ENCODE measurements at regions not wholly inside any gene's neighbourhood (a gene's known extent, or its start where the extent isn't known, plus 50 kb on each side); places are given as distances from the start of the nearest gene placed in this dataset.

DNA sequence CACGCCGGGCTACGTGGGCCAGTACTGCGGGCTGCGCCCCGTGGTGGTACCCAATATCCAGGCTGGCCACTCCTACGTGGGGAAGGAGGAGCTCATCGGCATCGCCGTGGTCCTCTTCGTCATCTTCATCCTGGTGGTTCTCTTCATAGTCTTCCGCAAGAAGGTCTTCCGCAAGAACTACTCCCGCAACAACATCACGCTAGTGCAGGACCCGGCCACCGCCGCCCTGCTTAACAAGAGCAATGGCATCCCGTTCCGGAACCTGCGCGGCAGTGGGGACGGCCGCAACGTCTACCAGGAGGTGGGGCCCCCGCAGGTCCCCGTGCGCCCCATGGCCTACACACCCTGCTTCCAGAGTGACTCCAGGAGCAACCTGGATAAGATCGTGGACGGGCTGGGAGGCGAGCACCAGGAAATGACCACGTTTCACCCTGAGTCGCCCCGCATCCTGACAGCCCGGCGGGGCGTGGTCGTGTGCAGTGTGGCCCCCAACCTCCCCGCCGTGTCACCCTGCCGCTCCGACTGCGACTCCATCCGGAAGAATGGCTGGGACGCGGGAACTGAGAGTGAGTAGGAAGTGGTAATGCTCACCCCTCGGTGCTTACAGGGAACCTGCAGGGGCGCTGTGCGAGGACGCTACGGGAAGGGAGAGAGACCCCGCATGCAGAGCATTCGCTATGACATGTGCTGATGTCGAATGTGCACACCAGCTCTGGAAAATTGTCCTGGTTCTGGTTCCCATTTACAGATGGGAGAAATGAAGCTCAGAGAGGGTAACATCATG is 86.4 kb upstream of the MTNR1B start:
- FAIRE-seq = no peak

GRCh38 chr11:92885600-92885999 is 83.9 kb upstream of the MTNR1B start:
- no peak for FAIRE-seq

GRCh38 chr11:92886243-92886905 is 83.1 kb upstream of the MTNR1B start:
- FAIRE-seq = no peak

- no peak for FAIRE-seq
Measured at GRCh38 chr11:92888696-92889095, 80.8 kb upstream of the MTNR1B start.

DNA sequence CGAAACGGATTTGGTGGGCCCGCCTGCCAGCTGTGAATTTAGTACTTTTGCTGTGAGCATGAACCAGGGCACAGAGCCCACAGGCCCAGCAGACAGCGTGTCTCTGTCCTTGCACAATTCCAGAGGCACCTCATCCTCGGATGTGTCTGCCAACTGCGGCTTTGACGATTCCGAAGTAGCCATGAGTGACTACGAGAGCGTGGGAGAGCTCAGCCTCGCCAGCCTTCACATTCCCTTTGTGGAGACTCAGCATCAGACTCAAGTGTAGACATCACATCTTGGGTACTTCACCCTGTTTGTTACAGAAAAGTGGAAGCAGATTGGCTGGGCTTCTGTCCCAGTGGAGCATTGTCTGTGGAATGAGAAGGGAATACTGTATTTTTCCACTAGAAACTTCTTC is 78.6 kb upstream of the MTNR1B start:
- no peak for FAIRE-seq

DNA sequence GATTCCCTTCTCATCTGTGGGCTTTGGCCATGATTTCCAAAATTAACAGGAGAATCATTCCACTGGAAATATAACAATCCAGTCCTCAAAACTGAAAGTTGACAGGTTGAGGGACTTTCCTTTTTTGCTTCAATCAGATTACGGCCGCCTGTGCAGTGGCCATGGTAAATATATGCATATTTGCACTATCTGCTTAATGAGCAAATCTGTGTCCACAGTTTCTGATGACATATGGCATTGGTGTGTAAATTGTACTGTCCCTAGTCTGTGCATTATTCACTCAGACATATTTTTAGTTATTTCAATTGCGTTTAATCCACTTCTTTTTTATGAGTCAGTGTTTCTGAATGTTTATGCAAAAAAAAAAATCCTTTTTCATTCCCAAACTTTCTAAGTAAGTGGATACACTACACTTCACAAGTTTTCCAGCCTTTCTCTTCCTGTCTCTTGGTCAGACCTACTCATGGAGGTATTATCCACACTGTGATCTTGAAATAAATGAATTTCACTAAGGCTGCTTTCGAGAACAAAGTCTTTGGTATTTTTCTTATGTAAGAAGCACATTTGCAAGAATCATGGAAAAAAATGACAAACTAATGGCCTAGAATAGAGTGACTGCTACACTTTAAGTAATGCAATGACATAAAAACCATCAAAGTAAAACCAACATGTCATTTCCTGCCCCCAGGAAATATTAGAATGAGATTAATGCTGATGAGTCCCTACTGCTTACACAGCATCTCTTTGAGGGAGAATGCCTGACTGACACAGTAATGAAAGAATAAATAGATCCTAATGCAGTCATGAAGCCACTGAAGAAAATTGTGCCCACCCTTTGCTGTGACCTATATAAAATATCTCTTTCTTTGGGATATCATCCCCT is 76.4 kb upstream of the MTNR1B start:
- no peak for FAIRE-seq

GRCh38 chr11:92894197-92894596 is 75.3 kb upstream of the MTNR1B start:
- no peak for FAIRE-seq

- no peak for FAIRE-seq
Measured at GRCh38 chr11:92897487-92897886, 72.0 kb upstream of the MTNR1B start.

DNA sequence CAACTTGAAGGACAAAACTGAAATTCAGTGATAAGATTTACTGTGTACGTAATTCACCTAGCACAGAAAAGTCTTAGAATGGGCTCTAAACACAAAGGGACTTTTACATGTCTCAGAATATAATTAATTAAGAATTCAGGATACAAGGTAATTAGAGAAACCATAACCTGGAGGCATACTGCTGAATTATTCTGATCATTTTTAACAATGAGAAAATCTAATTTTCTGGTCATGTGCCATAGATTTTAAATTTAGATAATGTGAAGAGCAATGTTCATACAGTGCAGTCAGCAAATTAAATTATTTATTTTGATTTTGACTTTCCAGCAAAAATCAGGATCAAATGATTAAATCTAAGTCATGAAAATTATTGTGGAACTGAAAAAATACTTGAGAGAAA is 67.0 kb upstream of the MTNR1B start:
- no peak for FAIRE-seq

- FAIRE-seq = no peak
Measured at GRCh38 chr11:92907671-92908070, 61.8 kb upstream of the MTNR1B start.

DNA sequence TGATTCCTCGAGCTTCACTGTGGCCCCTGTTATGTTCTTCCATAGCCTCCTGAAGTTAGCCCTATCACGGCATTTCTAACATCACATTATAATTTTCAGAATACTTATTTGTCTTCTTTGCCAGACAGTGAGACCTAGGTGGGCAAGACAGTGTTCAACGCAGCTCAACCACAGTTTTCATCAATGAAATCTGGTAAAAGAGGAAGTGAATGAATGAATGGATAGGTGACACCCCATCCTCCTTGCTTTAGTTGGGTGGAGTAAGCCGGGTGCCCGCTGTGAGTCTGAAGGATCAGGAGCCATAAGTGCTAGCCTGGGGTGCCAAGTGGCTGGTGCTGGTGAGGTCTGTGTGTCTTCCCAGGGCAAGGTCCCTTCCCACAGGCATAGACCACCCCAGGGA is 60.2 kb upstream of the MTNR1B start:
- FAIRE-seq = no peak

GRCh38 chr11:92911478-92911877 is 58.0 kb upstream of the MTNR1B start:
- no peak for FAIRE-seq

- no peak for FAIRE-seq
Measured at GRCh38 chr11:92915551-92915950, 53.9 kb upstream of the MTNR1B start.

DNA sequence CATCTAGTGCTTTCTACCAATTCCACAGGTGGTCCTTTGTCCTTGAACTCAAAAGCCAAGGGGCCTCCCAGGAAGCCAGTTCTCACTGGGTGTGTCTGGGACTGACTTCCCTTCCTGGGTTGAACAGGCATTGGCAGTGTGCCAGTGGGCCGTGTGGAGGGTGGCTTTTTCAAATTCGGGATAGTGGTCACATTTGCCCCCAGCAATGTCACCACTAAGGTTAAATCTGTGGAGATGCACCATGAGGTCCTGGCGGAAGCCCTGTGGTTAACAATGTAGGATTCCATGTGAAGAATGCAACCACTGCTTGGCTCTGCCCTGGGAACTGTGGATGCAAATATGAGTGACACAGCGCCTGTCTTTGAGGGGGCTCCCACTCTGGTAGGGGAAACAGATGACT is 53.2 kb upstream of the MTNR1B start:
- no peak for FAIRE-seq

DNA sequence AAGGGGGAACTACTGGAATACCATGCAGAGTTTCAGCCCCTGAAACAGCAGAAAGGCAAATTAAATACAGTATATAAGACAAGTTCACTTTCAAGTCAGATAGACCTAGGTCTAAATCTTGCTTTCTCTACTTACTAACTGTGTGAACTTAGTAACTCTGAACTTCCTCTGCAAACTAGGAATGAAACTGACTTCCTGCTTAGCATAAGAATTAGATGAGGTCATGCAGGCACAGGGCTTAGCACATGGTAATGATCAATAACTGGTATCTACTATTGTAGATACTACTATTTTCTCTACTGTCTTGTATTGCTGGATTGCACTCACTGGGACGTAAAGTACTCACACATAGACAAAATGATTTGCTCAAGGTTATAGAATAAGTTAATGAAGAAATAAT is 51.5 kb upstream of the MTNR1B start:
- FAIRE-seq = no peak

DNA sequence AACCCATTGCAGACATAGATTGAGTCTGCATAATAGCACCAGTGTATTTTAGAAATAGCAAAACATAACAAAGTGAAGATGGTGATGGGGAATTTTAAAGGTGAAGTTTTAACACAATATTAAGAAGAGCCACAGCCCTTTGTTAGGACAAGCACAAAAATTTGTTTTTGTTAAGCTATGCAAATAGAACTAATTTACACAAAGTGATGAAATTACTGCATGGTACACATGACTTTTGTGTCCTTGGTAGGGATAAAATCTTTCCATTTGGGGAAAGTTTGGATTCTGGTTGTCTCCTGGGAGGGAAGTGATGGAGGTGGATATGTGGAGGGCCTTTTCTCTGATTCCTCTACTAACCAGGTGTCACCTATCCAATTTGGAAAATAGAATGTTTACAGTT is 50.4 kb upstream of the MTNR1B start:
- no peak for FAIRE-seq

Measured in endometrium (tissue), 2 donors.